Tibial artery (tissue), 4 donors: ENCODE measurements at regions not wholly inside any gene's neighbourhood (a gene's known extent, or its start where the extent isn't known, plus 50 kb on each side); places are given as distances from the start of the nearest gene placed in this dataset.

Experiments used
- DNase-seq, 2 donors: peaks; one replicate each; pipeline ENCODE4 v3.0.0-alpha.2; 2019
- H3K27ac ChIP-seq, 2 donors: fragments of 200-600 bp; sonication (generic) in 1 of 2; 1 replicate in 1 of 2; 2 replicates in 1 of 2; pipeline ENCODE4 v1.5.1; 2018 to 2019; ENCODE audit warnings: mild to moderate bottlenecking in 1 of 2
- H3K27me3 ChIP-seq, 2 donors: fragments of 200-600 bp; sonication (generic) in 1 of 2; one replicate each; pipeline versions ENCODE4 v1.5.1 to v1.6.0; 2016 to 2019
- H3K36me3 ChIP-seq, 3 donors: fragments of 200-600 bp; sonication (generic) in 2 of 3; one replicate each; pipeline ENCODE4 v1.5.1; 2016 to 2019; ENCODE audit warnings: mild to moderate bottlenecking in 2 of 3
- H3K4me1 ChIP-seq, 4 donors: fragments of 200-600 bp; sonication (generic) in 2 of 4; 1 replicate in 3 of 4; 2 replicates in 1 of 4; pipeline ENCODE4 v1.5.1; 2016 to 2019
- H3K4me3 ChIP-seq, 2 donors: fragments of 200-600 bp; sonication (generic) in 1 of 2; 1 replicate in 1 of 2; 2 replicates in 1 of 2; pipeline ENCODE4 v1.5.1; 2018 to 2019; ENCODE audit warnings: mild to moderate bottlenecking in 2 of 2
- H3K9me3 ChIP-seq, 3 donors: fragments of 200-600 bp; sonication (generic) in 1 of 3; one replicate each; pipeline ENCODE4 v1.5.1; 2016 to 2019
- CTCF ChIP-seq, 2 experiments: fragments of 200-600 bp in 1 of 2; fragments of 450-650 bp in 1 of 2; IDR thresholded peaks; one replicate each; pipeline ENCODE4 v1.5.1; 2017 to 2019; ENCODE audit warnings: antibody characterized with exemption in 2 of 2, mild to moderate bottlenecking in 1 of 2, moderate library complexity in 1 of 2
- intact Hi-C: fragments of 100-400 bp; cut with DNase I; formaldehyde crosslinking; loops from one replicate; pipeline ENCODE4 v1.15.0; 2023; ENCODE audit warnings: low total_unique reads

- H3K4me3 ChIP-seq, result no peak overlapping the region
- H3K9me3 ChIP-seq, result no peaks in the 10 kb centered on the region
- DNase-seq, result no peak
- H3K4me1 ChIP-seq, result no peaks in the 10 kb centered on the region
- H3K36me3 ChIP-seq, result no peaks in the 10 kb centered on the region
- no peak for TF ChIP-seq CTCF (IDR thresholded peaks at IDR 0.05)
- no peaks in the 10 kb centered on the region for H3K27me3 ChIP-seq
- no peak overlapping the region for H3K27ac ChIP-seq
- intact Hi-C loops, result no loop called here
These were observed 202.2 kb upstream of the ST6GAL2 start for GRCh38 chr2:107088156-107088555.

- intact Hi-C loops, result no loop called here
- no peaks in the 10 kb centered on the region for H3K36me3 ChIP-seq
- no peaks in the 10 kb centered on the region for H3K27me3 ChIP-seq
- no peak overlapping the region for H3K27ac ChIP-seq
- TF ChIP-seq CTCF (IDR thresholded peaks at IDR 0.05), result no peak
- no peaks in the 10 kb centered on the region for H3K9me3 ChIP-seq
- no peak overlapping the region for H3K4me3 ChIP-seq
- H3K4me1 ChIP-seq, result no peaks in the 10 kb centered on the region
- DNase-seq, result no peak
These were observed 205.3 kb upstream of the ST6GAL2 start for GRCh38 chr2:107091163-107091864.

GRCh38 chr2:107093426-107093957, 207.5 kb upstream of the ST6GAL2 start:
- Histone ChIP-seq H3K9me3 (no peaks in the 10 kb centered on the region), H3K27me3 (no peaks in the 10 kb centered on the region), H3K36me3 (no peaks in the 10 kb centered on the region), H3K4me3 (no peak overlapping the region), H3K27ac (no peak overlapping the region), H3K4me1 (no peaks in the 10 kb centered on the region)
- TF ChIP-seq CTCF (IDR thresholded peaks at IDR 0.05), result no peak
- intact Hi-C loops, result no loop called here
- no peak for DNase-seq

GRCh38 chr2:107094450-107094986, 208.6 kb upstream of the ST6GAL2 start:
- H3K27ac ChIP-seq, result no peak overlapping the region
- H3K4me1 ChIP-seq, result no peaks in the 10 kb centered on the region
- no peaks in the 10 kb centered on the region for H3K27me3 ChIP-seq
- no peak overlapping the region for H3K4me3 ChIP-seq
- intact Hi-C loops, result no loop called here
- DNase-seq, result no peak
- no peaks in the 10 kb centered on the region for H3K9me3 ChIP-seq
- H3K36me3 ChIP-seq, result no peaks in the 10 kb centered on the region
- no peak for TF ChIP-seq CTCF (IDR thresholded peaks at IDR 0.05)

- no peak for TF ChIP-seq CTCF (IDR thresholded peaks at IDR 0.05)
These were observed 216.2 kb upstream of the ST6GAL2 start for GRCh38 chr2:107102176-107102575.

More at GRCh38 chr2:107102176-107102575, 216.2 kb upstream of the ST6GAL2 start:
- Histone ChIP-seq H3K36me3 (no peaks in the 10 kb centered on the region), H3K27ac (no peak overlapping the region), H3K27me3 (no peaks in the 10 kb centered on the region), H3K4me1 (no peaks in the 10 kb centered on the region), H3K4me3 (no peak overlapping the region), H3K9me3 (peaks cover 0 to 6% (median 0%) of the 10 kb centered on the region in 3 donors)
- no peak for DNase-seq
- intact Hi-C loops, result no loop called here
